Kidney tubule cell (primary cell): ENCODE measurements at regions not wholly inside any gene's neighbourhood (a gene's known extent, or its start where the extent isn't known, plus 50 kb on each side); places are given as distances from the start of the nearest gene placed in this dataset.

Source experiments
- DNase-seq: peaks from one replicate; pipeline ENCODE4 v3.0.0-alpha.2; 2018; ENCODE audit warnings: low spot score

GRCh38 chr19:30741566-30741965 is 369.4 kb downstream of the ZNF536 start:
- no peak for DNase-seq

- DNase-seq = no peak
Measured at GRCh38 chr19:30739394-30739793, 367.2 kb downstream of the ZNF536 start.

- no peak for DNase-seq
Measured at GRCh38 chr19:30738047-30738446, 365.9 kb downstream of the ZNF536 start.

- DNase-seq = no peak
Measured at GRCh38 chr19:30734669-30735068, 362.5 kb downstream of the ZNF536 start.

- no peak for DNase-seq
Measured at GRCh38 chr19:30733826-30734550, 361.8 kb downstream of the ZNF536 start.

GRCh38 chr19:30731591-30731990 is 359.4 kb downstream of the ZNF536 start:
- no peak for DNase-seq

- DNase-seq = no peak
Measured at GRCh38 chr19:30729451-30729850, 357.3 kb downstream of the ZNF536 start.

- DNase-seq = no peak
Measured at GRCh38 chr19:30722761-30723160, 350.6 kb downstream of the ZNF536 start.

- DNase-seq = no peak
Measured at GRCh38 chr19:30722186-30722585, 350.0 kb downstream of the ZNF536 start.

- peak; percentile 22 for DNase-seq
Measured at GRCh38 chr19:30719999-30720345, 347.8 kb downstream of the ZNF536 start.

- DNase-seq = peak; percentile 38
Measured at GRCh38 chr19:30719189-30719998, 347.2 kb downstream of the ZNF536 start.

- DNase-seq = peak; percentile 30
Measured at GRCh38 chr19:30718707-30719106, 346.5 kb downstream of the ZNF536 start.

GRCh38 chr19:30718014-30718413 is 345.8 kb downstream of the ZNF536 start:
- no peak for DNase-seq

- no peak for DNase-seq
Measured at GRCh38 chr19:30717381-30717780, 345.2 kb downstream of the ZNF536 start.

GRCh38 chr19:30712431-30713337 is 340.5 kb downstream of the ZNF536 start:
- no peak for DNase-seq

GRCh38 chr19:30711826-30712225 is 339.6 kb downstream of the ZNF536 start:
- DNase-seq = no peak

GRCh38 chr19:30711296-30711695 is 339.1 kb downstream of the ZNF536 start:
- no peak for DNase-seq

GRCh38 chr19:30710721-30711120 is 338.5 kb downstream of the ZNF536 start:
- no peak for DNase-seq

GRCh38 chr19:30708416-30709178 is 336.4 kb downstream of the ZNF536 start:
- DNase-seq = no peak

GRCh38 chr19:30704771-30705330 is 332.7 kb downstream of the ZNF536 start:
- no peak for DNase-seq

GRCh38 chr19:30703645-30704044 is 331.5 kb downstream of the ZNF536 start:
- no peak for DNase-seq
